Stimulated activated CD4-positive, alpha-beta T cell treated with anti-CD3 and anti-CD28 coated beads, Interleukin-2, amount 100 ng/mL, for 48 hours (primary cell): ENCODE measurements at regions not wholly inside any gene's neighbourhood (a gene's known extent, or its start where the extent isn't known, plus 50 kb on each side); places are given as distances from the start of the nearest gene placed in this dataset.
A peak's percentile ranks its signal among the peaks of the same experiment; 100 is the strongest.
"Not testable (repeated sequence)": the region's sequence is repeated elsewhere in the genome, so short reads cannot be mapped to it uniquely, and the experiment has no call there.

Source experiments
- DNase-seq, 2 donors: peaks; one replicate each; pipeline ENCODE4 v3.0.0-alpha.2; 2020

GRCh38 chr16:15307184-15307583, 70.9 kb downstream of the NPIPA5 start:
- not testable (repeated sequence) for DNase-seq

GRCh38 chr16:15305889-15306288, 72.2 kb downstream of the NPIPA5 start:
- DNase-seq: not testable (repeated sequence)

GRCh38 chr16:15303667-15304324, 74.3 kb downstream of the NPIPA5 start:
- not testable (repeated sequence) for DNase-seq

- DNase-seq: not testable (repeated sequence)
Measured at GRCh38 chr16:15297104-15297503, 81.0 kb downstream of the NPIPA5 start.

- not testable (repeated sequence) for DNase-seq
Measured at GRCh38 chr16:15274796-15275195, 103.3 kb downstream of the NPIPA5 start.

GRCh38 chr16:15273964-15274363, 104.1 kb downstream of the NPIPA5 start:
- DNase-seq: not testable (repeated sequence)

GRCh38 chr16:15266941-15267340, 111.2 kb downstream of the NPIPA5 start:
- DNase-seq: not testable (repeated sequence)

- not testable (repeated sequence) for DNase-seq
Measured at GRCh38 chr16:15262212-15262611, 115.9 kb downstream of the NPIPA5 start.

- not testable (repeated sequence) for DNase-seq
Measured at GRCh38 chr16:15247971-15248370, 130.1 kb downstream of the NPIPA5 start.

- DNase-seq: not testable (repeated sequence)
Measured at GRCh38 chr16:15236674-15237323, 141.3 kb downstream of the NPIPA5 start.

- not testable (repeated sequence) for DNase-seq
Measured at GRCh38 chr16:15235140-15235539, 141.1 kb upstream of the RRN3 start.

GRCh38 chr16:15234702-15235101, 140.6 kb upstream of the RRN3 start:
- not testable (repeated sequence) for DNase-seq

GRCh38 chr16:15230432-15230831, 136.4 kb upstream of the RRN3 start:
- not testable (repeated sequence) for DNase-seq

- DNase-seq: not testable (repeated sequence)
Measured at GRCh38 chr16:15229661-15230060, 135.6 kb upstream of the RRN3 start.

- DNase-seq: not testable (repeated sequence)
Measured at GRCh38 chr16:15224651-15225050, 130.6 kb upstream of the RRN3 start.

GRCh38 chr16:15223398-15223797, 129.3 kb upstream of the RRN3 start:
- not testable (repeated sequence) for DNase-seq

GRCh38 chr16:15219679-15220615, 125.9 kb upstream of the RRN3 start:
- peak in 1 of 2 donors; percentile 0 for DNase-seq

GRCh38 chr16:15218856-15219500, 124.9 kb upstream of the RRN3 start:
- not testable (repeated sequence) for DNase-seq

GRCh38 chr16:15207202-15207981, 113.3 kb upstream of the RRN3 start:
- DNase-seq: not testable (repeated sequence)

GRCh38 chr16:15206439-15206838, 112.4 kb upstream of the RRN3 start:
- DNase-seq: not testable (repeated sequence)

GRCh38 chr16:15205939-15206338, 111.9 kb upstream of the RRN3 start:
- not testable (repeated sequence) for DNase-seq

GRCh38 chr16:15204571-15204970, 110.5 kb upstream of the RRN3 start:
- not testable (repeated sequence) for DNase-seq
